Limb (tissue), 2 donors: ENCODE measurements at regions not wholly inside any gene's neighbourhood (a gene's known extent, or its start where the extent isn't known, plus 50 kb on each side); places are given as distances from the start of the nearest gene placed in this dataset.

Experiments
- DNase-seq, 2 donors: peaks; one replicate each; pipeline ENCODE4 v3.0.0-alpha.2; 2016; ENCODE audit errors: extremely low spot score in 2 of 2

GRCh38 chr22:23411739-23412138 is 168.4 kb downstream of the IGLL1 start:
- DNase-seq: no peak

GRCh38 chr22:23410411-23410810 is 169.7 kb downstream of the IGLL1 start:
- DNase-seq: no peak

- DNase-seq: no peak
Measured at GRCh38 chr22:23409976-23410375, 170.1 kb downstream of the IGLL1 start.

- DNase-seq: no peak
Measured at GRCh38 chr22:23408321-23408720, 171.8 kb downstream of the IGLL1 start.

- DNase-seq: no peak
Measured at GRCh38 chr22:23405366-23405851, 174.7 kb downstream of the IGLL1 start.

- DNase-seq: peak; percentile 12 to 84
Measured at GRCh38 chr22:23404689-23405365, 175.3 kb downstream of the IGLL1 start.

- DNase-seq: no peak
Measured at GRCh38 chr22:23403720-23404688, 176.1 kb downstream of the IGLL1 start.

- peak in 1 of 2 donors; percentile 39 for DNase-seq
Measured at GRCh38 chr22:23403152-23403719, 176.9 kb downstream of the IGLL1 start.

- DNase-seq: peak; percentile 54 to 84
Measured at GRCh38 chr22:23402275-23403151, 177.6 kb downstream of the IGLL1 start.

GRCh38 chr22:23401910-23402274 is 178.2 kb downstream of the IGLL1 start:
- peak in 1 of 2 donors; percentile 46 for DNase-seq

GRCh38 chr22:23401111-23401909 is 178.8 kb downstream of the IGLL1 start:
- DNase-seq: peak in 1 of 2 donors; percentile 36

- peak in 1 of 2 donors; percentile 27 for DNase-seq
Measured at GRCh38 chr22:23400286-23400981, 179.7 kb downstream of the IGLL1 start.

- peak in 1 of 2 donors; percentile 28 for DNase-seq
Measured at GRCh38 chr22:23399367-23400285, 180.5 kb downstream of the IGLL1 start.

GRCh38 chr22:23398701-23399366 is 181.3 kb downstream of the IGLL1 start:
- DNase-seq: no peak

- DNase-seq: no peak
Measured at GRCh38 chr22:23397613-23398567, 182.2 kb downstream of the IGLL1 start.

GRCh38 chr22:23397008-23397612 is 183.0 kb downstream of the IGLL1 start:
- DNase-seq: no peak
